PC-9 (cell line): ENCODE measurements at regions not wholly inside any gene's neighbourhood (a gene's known extent, or its start where the extent isn't known, plus 50 kb on each side); places are given as distances from the start of the nearest gene placed in this dataset.

ENCODE experiments used
- CTCF ChIP-seq: fragments of 200-600 bp; sonication (generic); conservative IDR thresholded peaks from 2 replicates; pipeline ENCODE4 v1.6.1; 2017; ENCODE audit warnings: mixed run types, antibody characterized with exemption, mild to moderate bottlenecking, moderate library complexity
- EZH2 ChIP-seq: fragments of 200-600 bp; sonication (generic); IDR thresholded peaks from 2 replicates; pipeline ENCODE4 v1.8.0; 2017; ENCODE audit warnings: antibody characterized with exemption, low read depth

- TF ChIP-seq CTCF, result no peak
- no peak for TF ChIP-seq EZH2
Observed at GRCh38 chr2:226376516-226377180, 423.0 kb downstream of the IRS1 start.
